ENCODE measurements at regions not wholly inside any gene's neighbourhood (a gene's known extent, or its start where the extent isn't known, plus 50 kb on each side); places are given as distances from the start of the nearest gene placed in this dataset.
"Not testable (repeated sequence)": the region's sequence is repeated elsewhere in the genome, so short reads cannot be mapped to it uniquely, and the experiment has no call there.

- no peak for TF ChIP-seq CTCF (IDR thresholded peaks at IDR 0.05; ENCODE audit: control insufficient read depth, extremely low read depth, insufficient read depth)
- no peak overlapping the region for H3K4me3 ChIP-seq (ENCODE audit: low read depth, low read length)
- no peak for DNase-seq (ENCODE audit: low read depth)
Measured at GRCh38 chr2:62329797-62330196, 133.9 kb downstream of the B3GNT2 start.

GRCh38 chr2:62326735-62327134, 130.8 kb downstream of the B3GNT2 start:
- H3K4me3 ChIP-seq (ENCODE audit: low read depth, low read length): no peak overlapping the region
- no peak for TF ChIP-seq CTCF (IDR thresholded peaks at IDR 0.05; ENCODE audit: control insufficient read depth, extremely low read depth, insufficient read depth)
- DNase-seq (ENCODE audit: low read depth): no peak

GRCh38 chr2:62325398-62325797, 129.5 kb downstream of the B3GNT2 start:
- TF ChIP-seq CTCF (IDR thresholded peaks at IDR 0.05; ENCODE audit: control insufficient read depth, extremely low read depth, insufficient read depth): no peak
- no peak for DNase-seq (ENCODE audit: low read depth)
- H3K4me3 ChIP-seq (ENCODE audit: low read depth, low read length): no peak overlapping the region

GRCh38 chr2:62321380-62322289, 125.7 kb downstream of the B3GNT2 start:
- no peak overlapping the region for H3K4me3 ChIP-seq (ENCODE audit: low read depth, low read length)
- no peak for DNase-seq (ENCODE audit: low read depth)
- no peak for TF ChIP-seq CTCF (IDR thresholded peaks at IDR 0.05; ENCODE audit: control insufficient read depth, extremely low read depth, insufficient read depth)

GRCh38 chr2:62320657-62321357, 124.9 kb downstream of the B3GNT2 start:
- DNase-seq (ENCODE audit: low read depth): no peak
- no peak for TF ChIP-seq CTCF (IDR thresholded peaks at IDR 0.05; ENCODE audit: control insufficient read depth, extremely low read depth, insufficient read depth)

GRCh38 chr2:62320137-62320536, 124.2 kb downstream of the B3GNT2 start:
- not testable (repeated sequence) for DNase-seq (ENCODE audit: low read depth)

More at GRCh38 chr2:62320657-62321357, 124.9 kb downstream of the B3GNT2 start:
- no peak overlapping the region for H3K4me3 ChIP-seq (ENCODE audit: low read depth, low read length)

GRCh38 chr2:62319070-62319469, 123.2 kb downstream of the B3GNT2 start:
- no peak overlapping the region for H3K4me3 ChIP-seq (ENCODE audit: low read depth, low read length)
- no peak for DNase-seq (ENCODE audit: low read depth)
- no peak for TF ChIP-seq CTCF (IDR thresholded peaks at IDR 0.05; ENCODE audit: control insufficient read depth, extremely low read depth, insufficient read depth)

More at GRCh38 chr2:62320137-62320536, 124.2 kb downstream of the B3GNT2 start:
- not testable (repeated sequence) for H3K4me3 ChIP-seq (ENCODE audit: low read depth, low read length)
